GM18909 (cell line): ENCODE measurements at regions not wholly inside any gene's neighbourhood (a gene's known extent, or its start where the extent isn't known, plus 50 kb on each side); places are given as distances from the start of the nearest gene placed in this dataset.
"Not testable (repeated sequence)": the region's sequence is repeated elsewhere in the genome, so short reads cannot be mapped to it uniquely, and the experiment has no call there.

Experiments used
- ATAC-seq: cut with Tn5 transposase; IDR thresholded peaks from one replicate; pipeline ENCODE4 v1.9.1; 2021; ENCODE audit warnings: mild to moderate bottlenecking; ENCODE audit not compliant: unreplicated experiment, poor library complexity

DNA sequence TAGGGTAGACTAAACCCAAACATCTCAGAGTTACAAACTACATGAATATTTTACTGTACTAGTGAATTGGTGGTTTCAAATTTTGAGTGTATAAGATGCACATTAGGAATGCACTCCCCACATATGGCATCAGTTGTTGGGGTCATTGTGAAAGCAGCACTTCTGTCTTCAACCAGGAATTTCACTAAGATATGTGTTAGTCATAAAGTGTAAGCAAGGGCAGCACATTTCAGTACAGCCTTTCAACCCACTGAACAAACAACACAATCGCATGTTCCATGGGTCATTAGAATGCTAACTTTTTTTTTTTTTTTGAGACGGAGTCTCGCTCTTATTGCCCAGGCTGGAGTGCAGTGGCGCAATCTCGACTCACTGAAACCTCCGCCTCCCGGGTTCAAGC is 164.1 kb upstream of the MAP2 start:
- no peak for ATAC-seq

DNA sequence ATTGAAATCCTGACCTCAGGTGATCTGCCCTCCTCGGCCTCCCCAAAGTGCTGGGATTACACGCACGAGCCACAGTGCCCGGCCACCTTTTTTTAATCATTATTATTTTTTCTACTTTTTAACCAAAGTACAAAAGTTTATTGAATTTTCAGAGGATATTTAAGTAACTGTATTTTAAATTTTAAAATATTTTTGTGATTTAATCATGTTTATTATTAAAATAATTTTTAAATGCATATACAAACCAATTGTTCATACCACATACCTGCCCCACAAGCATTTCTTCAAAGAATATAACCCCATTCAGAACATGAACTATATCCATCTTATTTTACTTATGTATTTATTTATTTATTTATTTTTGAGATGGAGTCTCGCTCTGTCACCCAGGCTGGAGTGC is 163.6 kb upstream of the MAP2 start:
- ATAC-seq, result no peak

DNA sequence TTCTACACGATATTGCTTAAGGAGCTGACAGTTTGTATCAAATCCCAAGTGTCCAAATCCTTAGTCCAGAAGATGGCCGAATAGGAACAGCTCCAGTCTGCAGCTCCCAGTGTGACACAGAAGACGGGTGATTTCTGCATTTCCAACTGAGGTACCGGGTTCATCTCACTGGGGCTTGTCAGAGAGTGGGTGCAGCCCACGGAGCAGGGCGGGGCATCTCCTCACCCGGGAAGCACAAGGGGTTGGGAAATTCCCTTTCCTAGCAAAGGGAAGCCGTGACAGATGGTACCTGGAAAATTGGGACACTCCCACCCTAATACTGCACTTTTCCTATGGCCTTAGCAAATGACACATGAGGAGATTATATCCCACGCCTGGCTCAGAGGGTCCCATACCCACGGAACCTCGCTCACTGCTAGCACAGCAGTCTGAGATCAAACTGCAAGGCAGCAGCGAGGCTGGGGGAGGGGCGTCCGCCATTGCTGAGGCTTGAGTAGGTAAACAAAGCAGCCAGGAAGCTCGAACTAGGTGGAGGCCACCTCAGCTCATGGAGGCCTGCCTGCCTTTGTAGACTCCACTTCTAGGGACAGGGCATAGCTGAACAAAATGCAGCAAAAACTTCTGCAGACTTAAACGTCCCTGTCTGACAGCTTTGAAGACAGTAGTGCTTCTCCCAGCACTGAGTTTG is 162.3 kb upstream of the MAP2 start:
- ATAC-seq, result not testable (repeated sequence)

DNA sequence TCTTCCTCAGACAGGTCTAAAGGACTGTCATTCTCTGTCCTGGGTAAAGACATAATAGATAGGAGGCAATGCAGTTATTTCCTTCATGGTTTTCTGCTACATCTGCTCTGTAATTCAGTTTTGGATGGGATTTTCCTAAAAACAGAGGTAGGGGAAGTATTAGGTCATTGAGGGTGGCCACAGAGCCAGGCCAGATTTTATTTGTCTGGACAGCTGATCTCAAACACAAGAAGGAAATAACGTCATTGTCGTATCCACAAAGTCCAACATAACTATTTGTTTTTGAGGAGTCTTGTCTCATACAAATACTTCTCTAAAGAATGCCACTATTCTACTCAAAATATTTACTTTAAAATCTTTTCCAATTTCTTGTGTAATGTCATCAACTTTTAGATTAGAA is 154.8 kb upstream of the MAP2 start:
- ATAC-seq, result no peak

DNA sequence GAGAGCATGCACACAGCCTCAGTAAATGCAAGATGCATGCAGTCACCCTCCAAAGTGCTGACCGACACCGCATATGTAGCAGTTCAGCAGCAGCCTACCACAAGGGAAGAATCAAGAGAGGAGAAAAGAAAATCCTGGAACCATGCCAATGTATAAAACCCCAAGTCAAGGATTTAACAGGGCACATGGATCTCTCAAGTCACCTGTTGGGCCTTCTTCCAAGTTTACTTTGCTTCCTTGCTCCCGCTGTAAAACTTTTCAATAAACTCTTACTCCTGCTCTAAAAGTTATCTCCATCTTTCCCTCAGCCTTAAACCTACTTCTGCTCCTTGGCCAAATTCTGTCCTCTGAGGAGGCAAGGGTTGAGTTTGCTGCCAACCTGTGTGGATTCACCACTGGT is 147.8 kb upstream of the MAP2 start:
- ATAC-seq, result no peak

DNA sequence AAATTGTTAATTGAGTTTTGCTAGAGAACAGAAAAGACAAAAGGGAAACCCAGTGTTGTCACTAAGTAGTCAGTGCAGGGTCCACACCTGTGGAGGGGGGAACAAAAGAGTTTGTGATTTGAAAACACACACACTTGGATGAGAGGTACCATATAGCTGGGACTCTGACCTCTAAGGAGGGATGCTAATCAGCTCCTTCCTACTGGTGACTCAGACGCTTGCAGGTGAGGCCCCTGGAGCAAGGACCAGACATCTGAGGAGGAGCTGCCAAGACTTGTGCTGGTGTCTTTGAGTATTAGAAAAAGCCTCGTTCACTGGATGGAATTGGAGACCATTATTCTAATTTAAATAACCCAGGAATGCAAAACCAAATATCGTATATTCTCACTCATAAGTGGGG is 146.4 kb upstream of the MAP2 start:
- ATAC-seq, result no peak

DNA sequence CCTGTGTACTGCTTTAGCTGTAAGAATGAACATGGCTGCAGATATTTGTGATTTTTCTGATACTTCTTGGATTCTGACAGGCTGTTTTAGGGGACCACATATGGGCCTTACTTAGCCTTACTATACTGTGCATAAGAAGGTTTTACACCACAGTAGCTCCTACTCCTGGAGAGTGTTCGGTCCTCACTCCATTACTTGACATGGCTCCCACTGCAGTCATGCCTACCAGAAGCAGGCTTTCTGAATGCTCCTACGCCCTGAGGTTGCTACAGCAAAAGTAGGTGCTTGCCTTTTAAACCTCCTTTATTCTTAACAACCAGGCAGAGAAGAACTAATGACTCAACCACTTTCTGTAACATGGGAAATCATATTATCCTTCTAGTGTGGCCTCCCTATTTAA is 125.2 kb upstream of the MAP2 start:
- no peak for ATAC-seq

DNA sequence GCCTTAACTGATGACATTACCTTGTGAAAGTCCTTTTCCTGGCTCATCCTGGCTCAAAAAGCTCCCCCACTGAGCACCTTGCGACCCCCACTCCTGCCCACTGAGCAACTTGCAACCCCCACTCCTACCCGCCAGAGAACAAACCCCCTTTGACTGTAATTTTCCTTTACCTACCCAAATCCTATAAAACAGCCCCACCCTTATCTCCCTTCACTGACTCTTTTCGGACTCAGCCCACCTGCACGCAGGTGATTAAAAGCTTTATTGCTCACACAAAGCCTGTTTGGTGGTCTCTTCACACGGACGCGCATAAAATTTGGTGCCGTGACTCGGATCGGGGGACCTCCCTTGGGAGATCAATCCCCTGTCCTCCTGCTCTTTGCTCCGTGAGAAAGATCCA is 124.4 kb upstream of the MAP2 start:
- ATAC-seq, result not testable (repeated sequence)

DNA sequence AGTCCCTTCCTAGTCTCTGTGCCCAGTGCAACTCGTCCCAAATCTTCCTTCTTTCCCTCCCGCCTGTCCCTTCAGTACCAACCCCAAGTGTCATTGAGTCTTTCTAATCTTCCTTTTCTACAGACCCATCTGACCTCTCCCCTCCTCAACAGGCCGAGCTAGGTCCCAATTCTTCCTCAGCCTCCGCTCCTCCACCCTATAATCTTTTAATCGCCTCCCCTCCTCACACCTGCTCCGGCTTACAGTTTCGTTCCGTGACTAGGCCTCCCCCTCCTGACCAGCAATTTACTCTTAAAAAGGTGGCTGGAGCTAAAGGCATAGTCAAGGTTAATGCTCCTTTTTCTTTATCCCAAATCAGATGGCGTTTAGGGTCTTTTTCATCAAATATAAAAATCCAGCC is 123.1 kb upstream of the MAP2 start:
- ATAC-seq, result not testable (repeated sequence)

DNA sequence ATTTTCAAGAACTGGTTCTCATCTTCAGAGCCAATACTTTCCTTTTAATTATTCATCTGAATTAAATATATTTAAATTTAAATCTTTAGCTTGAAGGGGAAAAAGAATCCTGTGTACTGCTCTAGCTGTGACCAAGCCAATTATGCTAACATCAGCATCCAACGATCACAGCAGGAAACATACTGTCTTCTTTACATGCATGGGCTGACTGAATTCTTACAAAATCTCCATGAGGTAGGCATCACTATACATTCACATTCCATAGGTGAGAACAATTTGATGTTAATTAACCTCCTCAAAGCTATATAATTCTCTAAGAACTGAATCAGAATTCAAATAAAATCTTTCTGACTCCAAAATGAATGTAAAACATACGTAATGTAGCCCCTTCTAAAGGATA is 118.8 kb upstream of the MAP2 start:
- ATAC-seq, result no peak

DNA sequence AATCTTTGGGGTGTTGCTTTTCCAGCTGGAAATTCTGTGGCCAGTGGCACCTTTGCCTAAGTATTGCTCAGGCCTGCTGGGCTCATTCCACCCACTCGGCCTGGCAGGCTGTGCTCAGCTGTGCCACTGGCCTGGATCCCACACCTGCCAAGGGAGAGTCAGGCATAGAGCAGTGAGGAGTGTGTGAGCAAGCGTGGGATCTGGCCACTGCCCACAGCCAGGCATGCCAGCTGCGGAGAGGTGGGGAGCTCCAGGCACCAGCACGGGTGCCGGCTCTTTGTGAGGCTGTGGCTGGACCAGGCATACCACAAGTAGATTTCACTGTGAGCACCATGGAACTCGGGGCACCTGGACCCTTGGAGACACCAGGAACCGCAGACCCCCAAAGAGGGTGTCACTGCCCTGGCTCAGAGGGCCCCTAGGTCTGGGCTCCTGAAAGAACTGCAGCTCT is 118.1 kb upstream of the MAP2 start:
- ATAC-seq, result no peak

DNA sequence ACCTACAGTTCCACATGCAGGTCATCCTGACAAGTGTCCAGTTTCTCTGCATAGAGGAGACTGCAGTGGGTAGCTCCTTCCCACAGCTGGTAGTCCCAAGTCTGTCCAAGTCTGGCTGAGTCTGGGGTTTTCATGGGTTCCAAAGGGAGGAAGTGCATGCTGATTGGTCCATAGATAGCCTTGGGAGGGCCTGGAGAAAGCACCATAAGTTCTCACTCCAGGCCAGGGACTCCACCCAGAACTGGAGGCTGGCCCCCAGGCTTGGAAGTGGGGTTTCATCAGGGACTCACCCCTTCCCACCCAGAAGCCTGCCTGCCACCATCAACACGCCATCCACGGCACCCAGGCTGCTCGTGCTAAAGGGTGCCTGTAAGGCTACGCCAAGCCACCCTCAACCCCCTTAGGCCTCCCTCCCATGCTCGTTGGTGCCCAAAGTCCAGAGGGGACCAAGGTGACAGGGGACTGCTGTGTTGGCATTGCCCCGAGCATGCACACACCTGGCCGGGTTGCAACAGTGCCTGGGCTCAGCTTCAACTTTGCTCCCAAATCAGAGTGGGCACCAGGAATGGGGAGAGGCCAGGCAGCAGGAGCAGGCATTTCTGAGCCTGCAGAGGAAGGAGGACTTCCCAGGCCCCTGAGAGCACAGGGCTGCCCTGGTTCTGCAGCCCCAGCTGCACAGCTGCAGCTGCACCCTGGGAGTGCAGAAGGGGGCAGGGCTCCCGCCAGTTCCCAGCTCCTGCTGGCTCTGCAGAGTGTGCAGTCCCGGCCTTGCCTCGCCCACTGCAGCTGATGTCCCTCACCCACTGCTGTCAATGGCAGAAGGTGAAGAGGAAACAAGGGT is 116.5 kb upstream of the MAP2 start:
- no peak for ATAC-seq

DNA sequence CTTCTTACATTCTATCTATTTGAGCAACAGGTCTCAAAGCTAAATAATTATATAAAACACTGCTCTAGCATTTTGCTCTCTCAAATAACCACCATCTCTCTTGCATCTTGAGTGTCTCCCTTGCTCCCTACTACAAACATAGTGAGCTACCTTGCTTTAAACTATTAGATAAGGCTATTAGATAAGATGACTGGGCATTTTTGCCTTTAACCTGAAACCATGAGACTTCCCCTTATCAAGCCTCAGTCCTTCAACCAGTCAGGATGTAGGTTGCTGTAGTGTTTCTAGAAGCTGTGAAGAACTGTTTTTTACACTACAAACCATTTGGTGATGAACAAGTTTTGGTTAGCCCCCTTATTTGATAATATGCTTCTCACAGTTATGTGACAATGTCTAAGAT is 115.4 kb upstream of the MAP2 start:
- no peak for ATAC-seq

DNA sequence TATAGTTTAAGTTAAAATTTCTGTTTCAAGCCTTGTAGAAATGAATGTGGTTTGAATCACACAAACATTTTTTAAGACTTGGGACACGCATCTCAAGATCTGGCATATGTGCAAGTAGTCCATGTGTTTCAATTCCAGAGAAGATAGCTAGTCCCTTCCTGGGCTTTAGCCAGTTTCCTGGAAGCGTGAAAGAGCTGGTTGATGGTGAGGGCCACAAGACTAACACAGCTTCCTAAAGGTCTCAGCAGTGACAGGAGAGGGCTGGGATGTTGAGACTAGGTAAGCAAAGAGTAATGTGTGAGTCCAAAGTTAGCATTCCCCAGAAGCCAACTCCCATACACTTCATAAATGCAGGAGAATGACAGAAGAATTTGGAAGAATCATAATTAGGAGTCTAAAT is 111.9 kb upstream of the MAP2 start:
- no peak for ATAC-seq

DNA sequence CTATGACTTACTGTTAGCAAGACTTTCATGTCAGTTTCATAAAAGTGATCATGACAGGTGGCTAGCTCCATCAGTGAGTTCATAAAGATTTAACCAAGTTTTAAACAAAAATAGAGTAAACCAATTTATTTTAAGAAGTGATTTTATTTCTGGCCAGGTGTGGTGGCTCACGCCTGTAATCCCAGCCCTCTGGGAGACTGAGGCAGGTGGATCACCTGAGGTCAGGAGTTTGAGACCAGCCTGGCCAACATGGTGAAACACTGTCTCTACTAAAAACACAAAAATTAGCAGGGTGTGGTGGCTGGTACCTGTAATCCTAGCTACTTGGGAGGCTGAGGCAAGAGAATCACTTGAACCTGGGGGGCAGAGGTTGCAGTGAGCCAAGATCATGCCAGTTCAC is 111.4 kb upstream of the MAP2 start:
- ATAC-seq, result not testable (repeated sequence)

DNA sequence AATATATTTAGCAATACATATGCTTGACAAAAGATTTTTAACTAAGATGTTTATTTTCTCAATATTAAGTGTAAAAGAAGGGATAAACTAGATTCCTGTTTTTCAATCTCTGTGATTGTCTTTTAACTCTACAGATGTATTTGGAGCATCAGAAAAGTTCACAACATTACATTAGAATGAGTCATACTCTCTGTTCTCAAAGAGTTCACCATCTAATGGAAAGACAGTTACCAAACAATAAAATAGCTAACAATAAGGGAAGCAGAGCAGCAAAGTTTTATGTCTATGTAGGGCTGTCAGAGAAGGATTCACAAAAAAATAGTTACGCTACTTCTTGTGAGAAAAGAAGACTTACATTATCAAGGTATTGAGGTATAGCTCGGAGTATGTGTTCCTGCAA is 109.2 kb upstream of the MAP2 start:
- no peak for ATAC-seq

DNA sequence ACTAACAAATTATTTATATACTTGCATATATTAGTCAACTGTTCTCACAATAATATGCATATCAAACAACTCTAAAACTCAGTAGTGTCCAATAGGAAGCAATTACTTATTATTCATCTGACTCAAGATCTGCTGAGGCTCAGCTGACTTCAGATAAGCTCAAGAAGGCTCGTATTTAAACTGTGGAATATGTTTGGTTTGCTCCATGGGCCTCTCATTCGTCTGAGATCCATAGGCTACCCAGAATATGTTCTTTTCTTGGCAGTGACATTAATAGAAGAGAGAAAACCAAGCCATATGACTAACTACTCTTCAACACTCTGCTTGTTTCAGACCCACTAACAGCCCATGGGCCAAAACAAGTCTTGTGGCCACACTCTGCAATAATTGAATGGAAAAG is 107.7 kb upstream of the MAP2 start:
- no peak for ATAC-seq

DNA sequence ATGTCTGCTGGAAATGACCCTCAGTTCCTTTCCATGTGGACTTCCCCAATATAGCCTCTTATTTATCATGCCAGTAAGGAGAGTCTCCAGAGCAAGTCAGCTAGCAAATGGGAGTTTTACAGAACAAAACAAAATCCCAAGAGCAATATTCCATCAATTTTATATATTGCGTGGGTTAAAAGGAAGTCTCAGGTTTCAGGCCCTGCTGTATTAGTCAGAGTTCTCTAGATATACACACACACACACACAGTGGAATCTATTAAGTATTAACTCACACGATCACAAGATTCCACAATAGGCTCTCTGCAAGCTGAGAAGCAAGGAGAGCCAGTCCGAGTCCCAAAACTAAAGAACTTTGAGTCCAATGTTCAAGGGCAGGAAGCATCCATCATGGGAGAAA is 102.8 kb upstream of the MAP2 start:
- no peak for ATAC-seq

DNA sequence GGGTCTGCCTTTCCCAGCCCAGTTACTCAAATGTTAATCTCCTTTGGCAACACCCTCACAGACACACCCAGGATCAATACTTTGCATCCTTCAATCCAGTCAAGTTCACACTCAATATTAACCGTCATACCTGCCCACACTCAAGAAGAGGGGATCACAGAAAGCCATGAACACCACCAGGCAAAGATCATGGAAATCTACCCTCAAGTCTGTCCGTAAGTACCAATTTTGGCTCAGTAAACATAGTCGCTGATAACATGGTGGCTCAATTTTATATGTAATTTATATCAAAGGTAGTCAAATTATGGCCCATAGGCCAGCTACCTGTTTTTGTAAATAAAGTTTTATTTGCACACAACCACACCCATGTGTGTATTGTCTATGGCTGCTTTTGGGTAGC is 102.3 kb upstream of the MAP2 start:
- ATAC-seq, result no peak

DNA sequence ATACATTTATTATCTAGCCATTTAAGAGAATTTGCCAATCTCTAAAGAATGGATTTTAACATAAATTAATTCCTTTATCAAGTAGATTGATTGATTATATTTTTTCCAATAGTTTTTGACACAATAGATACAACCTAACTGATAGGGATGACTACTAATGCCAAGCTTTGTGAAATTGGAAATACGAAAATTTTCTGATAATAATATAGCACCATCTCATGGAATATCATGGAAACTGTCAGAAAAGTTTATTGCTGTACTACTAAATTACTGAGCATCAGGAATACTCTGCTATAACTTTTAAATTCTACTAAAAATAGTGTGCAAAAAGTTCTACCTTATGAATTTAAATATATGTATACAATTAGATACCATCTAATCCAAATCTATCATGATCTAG is 101.8 kb upstream of the MAP2 start:
- ATAC-seq, result no peak

DNA sequence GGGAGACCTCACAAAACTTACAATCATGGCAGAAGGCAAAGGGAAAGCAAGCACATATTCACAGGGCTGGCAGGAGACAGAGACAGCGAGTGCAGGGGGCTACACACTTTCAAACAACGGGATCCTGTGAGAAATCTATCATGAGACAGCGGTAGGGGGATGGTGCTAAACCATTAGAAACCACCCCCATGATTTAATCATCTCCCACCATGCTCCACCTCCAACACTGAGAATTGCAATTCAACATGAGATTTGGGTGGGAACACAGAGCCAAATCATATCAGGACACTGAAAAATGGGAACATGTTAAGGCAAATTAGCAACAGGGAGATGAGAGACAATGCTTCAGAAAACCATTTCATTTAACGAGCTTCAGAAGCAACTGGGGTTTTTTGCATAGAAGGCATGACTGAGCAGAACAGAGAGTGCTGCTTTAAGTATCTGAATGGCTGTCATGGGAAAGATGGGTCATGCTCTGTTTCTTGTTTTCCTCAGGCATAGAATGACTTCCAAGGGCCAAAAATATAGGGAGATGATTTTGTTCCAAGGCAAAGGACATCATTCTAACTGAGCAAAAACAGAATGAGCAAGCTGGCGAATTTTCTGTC is 100.8 kb upstream of the MAP2 start:
- ATAC-seq, result no peak

DNA sequence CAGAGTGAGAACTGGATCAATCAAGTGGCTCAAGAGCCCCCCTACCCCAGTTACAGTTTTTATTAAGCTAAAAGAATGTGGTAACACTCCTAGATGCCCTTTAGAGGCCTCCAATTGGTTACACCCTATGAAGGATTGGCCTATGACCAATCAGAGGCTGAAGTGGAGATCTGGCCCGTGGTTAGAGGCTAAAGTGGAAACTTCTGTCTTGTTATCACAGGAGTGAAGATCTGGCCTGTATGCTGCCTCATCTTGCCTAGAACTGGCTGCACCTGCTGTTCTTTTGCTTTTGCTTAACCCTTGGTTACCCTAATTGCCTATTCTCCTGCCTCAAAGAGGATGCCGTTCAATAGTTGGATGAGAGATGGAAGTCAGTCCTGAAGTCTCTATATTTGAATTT is 100.1 kb upstream of the MAP2 start:
- ATAC-seq, result no peak
